ENCODE measurements at regions not wholly inside any gene's neighbourhood (a gene's known extent, or its start where the extent isn't known, plus 50 kb on each side); places are given as distances from the start of the nearest gene placed in this dataset.

DNA sequence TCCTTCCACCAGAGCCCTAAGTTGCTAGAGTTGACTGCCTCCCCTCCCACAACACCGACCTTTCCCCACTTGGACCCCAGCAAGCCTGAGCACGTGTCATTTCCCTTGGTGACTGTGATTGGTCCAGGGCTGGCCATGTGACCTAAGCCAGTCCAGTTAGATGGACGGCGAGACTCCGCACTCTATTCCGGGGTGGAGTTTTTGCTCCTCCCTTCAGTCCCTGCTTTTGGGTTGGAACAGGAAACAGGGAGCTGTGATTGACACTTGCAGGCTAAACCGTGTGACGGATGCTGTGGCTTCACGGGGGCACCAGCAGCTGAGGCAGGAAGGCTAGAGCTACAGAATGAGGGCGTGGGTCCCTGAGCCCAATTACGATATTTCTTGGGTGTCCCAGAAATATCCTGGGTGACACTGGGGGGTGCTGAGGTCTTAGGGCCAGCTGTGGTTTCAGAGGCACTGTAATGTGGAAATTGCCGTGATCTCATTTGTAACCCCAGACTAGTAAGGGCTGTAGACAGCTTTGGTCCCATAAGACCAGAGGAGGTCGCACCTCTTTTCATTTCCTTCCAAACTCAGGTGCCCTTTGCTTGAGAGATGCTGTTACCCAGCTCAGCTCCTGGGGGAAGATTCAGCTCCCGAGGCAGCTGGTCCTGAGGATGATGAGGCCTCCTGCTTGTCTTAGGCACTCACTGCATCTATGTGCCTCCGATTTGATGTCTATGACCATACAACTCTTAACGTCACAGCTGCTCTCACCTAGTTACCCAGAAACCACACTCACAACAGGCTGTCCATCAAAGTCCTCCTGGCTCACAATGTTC lies 102.7 kb upstream of the NPTX2 start:
- TF ChIP-seq, protein P1, sequence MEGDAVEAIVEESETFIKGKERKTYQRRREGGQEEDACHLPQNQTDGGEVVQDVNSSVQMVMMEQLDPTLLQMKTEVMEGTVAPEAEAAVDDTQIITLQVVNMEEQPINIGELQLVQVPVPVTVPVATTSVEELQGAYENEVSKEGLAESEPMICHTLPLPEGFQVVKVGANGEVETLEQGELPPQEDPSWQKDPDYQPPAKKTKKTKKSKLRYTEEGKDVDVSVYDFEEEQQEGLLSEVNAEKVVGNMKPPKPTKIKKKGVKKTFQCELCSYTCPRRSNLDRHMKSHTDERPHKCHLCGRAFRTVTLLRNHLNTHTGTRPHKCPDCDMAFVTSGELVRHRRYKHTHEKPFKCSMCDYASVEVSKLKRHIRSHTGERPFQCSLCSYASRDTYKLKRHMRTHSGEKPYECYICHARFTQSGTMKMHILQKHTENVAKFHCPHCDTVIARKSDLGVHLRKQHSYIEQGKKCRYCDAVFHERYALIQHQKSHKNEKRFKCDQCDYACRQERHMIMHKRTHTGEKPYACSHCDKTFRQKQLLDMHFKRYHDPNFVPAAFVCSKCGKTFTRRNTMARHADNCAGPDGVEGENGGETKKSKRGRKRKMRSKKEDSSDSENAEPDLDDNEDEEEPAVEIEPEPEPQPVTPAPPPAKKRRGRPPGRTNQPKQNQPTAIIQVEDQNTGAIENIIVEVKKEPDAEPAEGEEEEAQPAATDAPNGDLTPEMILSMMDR (IDR thresholded peaks at IDR 0.05; ENCODE audit: control extremely low read depth, extremely low read depth): no peak
- H3K36me3 ChIP-seq (ENCODE audit: control insufficient read depth in 4 of 4, insufficient read depth in 4 of 4, low read length in 4 of 4): no peaks in the 10 kb centered on the region
- H3K27me3 ChIP-seq (ENCODE audit: control insufficient read depth in 3 of 3, insufficient read depth in 3 of 3, low read length in 2 of 3): peaks cover 0 to 5% (median 4%) of the 10 kb centered on the region in 3 donors
- H3K9ac ChIP-seq (ENCODE audit: insufficient read depth in 1 of 2, low read length in 2 of 2): no peak overlapping the region
- no peak overlapping the region for H3K4me3 ChIP-seq
- no peak for DNase-seq
- H3K9me3 ChIP-seq (ENCODE audit: control insufficient read depth in 4 of 4, insufficient read depth in 3 of 4, low read length in 3 of 4): peaks cover 0 to 11% (median 0%) of the 10 kb centered on the region in 4 donors
- no peak overlapping the region for H3K27ac ChIP-seq (ENCODE audit: low read depth in 1 of 2, low read length in 1 of 2)
- WGBS, 2 donors: 71 to 72% methylated on average over 16 of the region's 16 CpGs
- ATAC-seq (ENCODE audit: insufficient read depth, low FRiP score): no peak
- peaks cover 0 to 2% (median 0%) of the 10 kb centered on the region in 5 donors for H3K4me1 ChIP-seq (ENCODE audit: control insufficient read depth in 5 of 5, insufficient read depth in 5 of 5, low read length in 5 of 5)

DNA sequence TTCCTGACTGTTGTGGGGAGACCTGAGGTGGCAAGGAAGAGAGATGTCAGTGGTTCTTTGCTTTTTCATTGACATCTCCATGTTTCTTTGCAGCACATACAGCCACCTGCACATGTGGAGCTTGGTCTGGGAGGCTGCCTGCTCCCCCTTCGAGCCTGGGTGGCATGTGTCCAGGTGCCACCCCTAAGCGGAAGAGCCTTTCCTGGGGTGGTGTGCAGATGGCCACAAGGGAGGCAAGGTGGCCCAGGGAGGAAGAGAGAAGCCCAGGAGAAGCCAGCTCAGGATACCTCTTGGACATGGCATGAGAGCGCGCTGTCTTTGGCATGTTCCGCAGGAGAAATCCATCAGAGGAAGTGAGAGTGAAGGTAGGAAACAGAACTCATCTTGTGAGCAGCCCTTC lies 105.9 kb upstream of the NPTX2 start:
- no peaks in the 10 kb centered on the region for H3K36me3 ChIP-seq (ENCODE audit: control insufficient read depth in 4 of 4, insufficient read depth in 4 of 4, low read length in 4 of 4)
- no peak overlapping the region for H3K4me3 ChIP-seq
- peaks cover 0 to 5% (median 4%) of the 10 kb centered on the region in 3 donors for H3K27me3 ChIP-seq (ENCODE audit: control insufficient read depth in 3 of 3, insufficient read depth in 3 of 3, low read length in 2 of 3)
- peaks cover 0 to 9% (median 0%) of the 10 kb centered on the region in 4 donors for H3K9me3 ChIP-seq (ENCODE audit: control insufficient read depth in 4 of 4, insufficient read depth in 3 of 4, low read length in 3 of 4)
- DNase-seq: no peak
- H3K27ac ChIP-seq (ENCODE audit: low read depth in 1 of 2, low read length in 1 of 2): no peak overlapping the region
- TF ChIP-seq, protein P1 (IDR thresholded peaks at IDR 0.05; ENCODE audit: control extremely low read depth, extremely low read depth): no peak
- H3K4me1 ChIP-seq (ENCODE audit: control insufficient read depth in 5 of 5, insufficient read depth in 5 of 5, low read length in 5 of 5): peaks cover 0 to 2% (median 0%) of the 10 kb centered on the region in 5 donors
- ATAC-seq (ENCODE audit: insufficient read depth, low FRiP score): no peak
- 89 to 92% methylated on average over 5 of the region's 5 CpGs for WGBS, 2 donors
- no peak overlapping the region for H3K9ac ChIP-seq (ENCODE audit: insufficient read depth in 1 of 2, low read length in 2 of 2)

DNA sequence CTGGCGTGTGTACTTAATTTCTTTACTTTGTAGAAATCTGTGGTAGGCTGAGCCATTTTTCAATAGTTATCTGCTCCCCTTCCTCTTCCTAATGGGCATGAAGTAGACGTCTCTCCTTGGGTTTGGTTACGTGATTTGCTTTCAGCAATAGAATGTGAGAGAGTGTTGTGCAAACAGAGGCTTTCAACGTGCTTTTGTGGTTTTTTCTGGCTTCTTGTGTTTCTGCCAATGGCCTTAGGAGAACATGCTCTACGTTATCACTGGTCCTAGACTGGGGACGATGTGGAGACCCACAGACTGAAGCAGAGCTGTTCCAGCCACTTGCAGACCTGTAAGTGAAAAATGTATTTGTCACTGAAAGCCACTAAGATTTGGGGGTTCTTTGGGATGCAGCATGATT lies 107.2 kb upstream of the NPTX2 start:
- peaks cover 0 to 9% (median 0%) of the 10 kb centered on the region in 4 donors for H3K9me3 ChIP-seq (ENCODE audit: control insufficient read depth in 4 of 4, insufficient read depth in 3 of 4, low read length in 3 of 4)
- no peaks in the 10 kb centered on the region for H3K36me3 ChIP-seq (ENCODE audit: control insufficient read depth in 4 of 4, insufficient read depth in 4 of 4, low read length in 4 of 4)
- TF ChIP-seq, protein P1 (IDR thresholded peaks at IDR 0.05; ENCODE audit: control extremely low read depth, extremely low read depth): no peak
- peaks cover 0 to 2% (median 0%) of the 10 kb centered on the region in 5 donors for H3K4me1 ChIP-seq (ENCODE audit: control insufficient read depth in 5 of 5, insufficient read depth in 5 of 5, low read length in 5 of 5)
- DNase-seq (peak in 1 of 3 donors; percentile 2), ATAC-seq (ENCODE audit: insufficient read depth, low FRiP score) (no peak)
- H3K4me3 ChIP-seq: no peak overlapping the region
- H3K27me3 ChIP-seq (ENCODE audit: control insufficient read depth in 3 of 3, insufficient read depth in 3 of 3, low read length in 2 of 3): peaks cover 0 to 5% (median 4%) of the 10 kb centered on the region in 3 donors
- H3K9ac ChIP-seq (ENCODE audit: insufficient read depth in 1 of 2, low read length in 2 of 2): no peak overlapping the region
- no peak overlapping the region for H3K27ac ChIP-seq (ENCODE audit: low read depth in 1 of 2, low read length in 1 of 2)
- 42 to 45% methylated on average over 6 of the region's 6 CpGs for WGBS, 2 donors
